ENCODE measurements at regions not wholly inside any gene's neighbourhood (a gene's known extent, or its start where the extent isn't known, plus 50 kb on each side); places are given as distances from the start of the nearest gene placed in this dataset.

GRCh38 chr4:123856689-123857545 is 460.3 kb downstream of the SPRY1 start:
- no peak for DNase-seq

- DNase-seq, result no peak
Observed at GRCh38 chr4:123858465-123858864, 461.9 kb downstream of the SPRY1 start.

- DNase-seq, result no peak
Observed at GRCh38 chr4:123862812-123863211, 466.2 kb downstream of the SPRY1 start.

- DNase-seq, result no peak
Observed at GRCh38 chr4:123866796-123867195, 470.2 kb downstream of the SPRY1 start.

GRCh38 chr4:123867910-123868587 is 471.5 kb downstream of the SPRY1 start:
- DNase-seq, result no peak

GRCh38 chr4:123869286-123870215 is 473.0 kb downstream of the SPRY1 start:
- no peak for DNase-seq

GRCh38 chr4:123870216-123870876 is 473.8 kb downstream of the SPRY1 start:
- DNase-seq, result no peak

- no peak for DNase-seq
Observed at GRCh38 chr4:123871341-123871740, 474.7 kb downstream of the SPRY1 start.

- no peak for DNase-seq
Observed at GRCh38 chr4:123874063-123874462, 477.5 kb downstream of the SPRY1 start.

- no peak for DNase-seq
Observed at GRCh38 chr4:123876143-123876542, 479.5 kb downstream of the SPRY1 start.

- no peak for DNase-seq
Observed at GRCh38 chr4:123876671-123877101, 480.1 kb downstream of the SPRY1 start.

GRCh38 chr4:123877551-123877950 is 481.0 kb downstream of the SPRY1 start:
- DNase-seq, result no peak

- DNase-seq, result no peak
Observed at GRCh38 chr4:123878976-123879375, 482.4 kb downstream of the SPRY1 start.

- no peak for DNase-seq
Observed at GRCh38 chr4:123880631-123881030, 484.0 kb downstream of the SPRY1 start.

- no peak for DNase-seq
Observed at GRCh38 chr4:123884922-123885321, 488.3 kb downstream of the SPRY1 start.

GRCh38 chr4:123889507-123889906 is 492.9 kb downstream of the SPRY1 start:
- DNase-seq, result no peak

- DNase-seq, result no peak
Observed at GRCh38 chr4:123890889-123891288, 494.3 kb downstream of the SPRY1 start.

- no peak for DNase-seq
Observed at GRCh38 chr4:123891881-123892280, 495.3 kb downstream of the SPRY1 start.

GRCh38 chr4:123892368-123892976 is 495.9 kb downstream of the SPRY1 start:
- no peak for DNase-seq

- no peak for DNase-seq
Observed at GRCh38 chr4:123893011-123893981, 496.7 kb downstream of the SPRY1 start.
